Kidney epithelial cell (primary cell): ENCODE measurements at regions not wholly inside any gene's neighbourhood (a gene's known extent, or its start where the extent isn't known, plus 50 kb on each side); places are given as distances from the start of the nearest gene placed in this dataset.
A peak's percentile ranks its signal among the peaks of the same experiment; 100 is the strongest.

ENCODE experiments used
- DNase-seq: peaks from one replicate; pipeline ENCODE4 v3.0.0-alpha.2; 2010; ENCODE audit warnings: low read depth
- H3K27me3 ChIP-seq: 2 replicates; pipeline ENCODE4 v1.6.0; 2011; ENCODE audit warnings: low read length; ENCODE audit not compliant: control insufficient read depth, insufficient read depth
- H3K36me3 ChIP-seq: 2 replicates; pipeline ENCODE4 v1.5.1; 2011; ENCODE audit warnings: low read length; ENCODE audit not compliant: control insufficient read depth, insufficient read depth
- H3K4me3 ChIP-seq: 2 replicates; pipeline ENCODE4 v1.5.1; 2011; ENCODE audit warnings: low read depth, mild to moderate bottlenecking, control low read depth, low read length
- TF ChIP-seq, protein P1 (sequence below): IDR thresholded peaks from 2 replicates; pipeline ENCODE4 v1.5.1; 2011; ENCODE audit warnings: mild to moderate bottlenecking, moderate library complexity, low read length, control low read depth, inconsistent platforms; ENCODE audit not compliant: insufficient read depth, poor library complexity, severe bottlenecking

DNA sequence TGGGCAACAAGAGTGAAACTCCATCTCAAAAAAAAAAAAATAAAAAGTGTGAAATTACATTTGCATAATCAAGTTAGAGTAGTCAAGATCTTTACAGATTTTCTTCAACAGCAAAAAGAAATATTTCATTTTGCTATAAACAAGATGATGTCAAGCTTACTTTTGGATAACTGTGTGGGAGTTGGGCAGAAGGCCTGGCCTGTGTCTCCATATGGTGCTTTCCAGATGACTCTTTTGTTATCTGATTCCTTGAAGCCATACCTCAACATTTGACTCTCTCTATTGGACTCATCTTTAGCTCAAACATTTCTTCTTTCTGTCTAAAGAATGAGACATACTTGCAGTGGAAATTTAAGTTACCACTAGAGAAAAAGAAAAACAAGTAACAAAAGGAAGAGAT is 246.8 kb downstream of the MSX2 start:
- no peak for DNase-seq
- no peak overlapping the region for H3K4me3 ChIP-seq
- no peaks in the 10 kb centered on the region for H3K36me3 ChIP-seq
- H3K27me3 ChIP-seq: no peaks in the 10 kb centered on the region
- TF ChIP-seq, protein P1, sequence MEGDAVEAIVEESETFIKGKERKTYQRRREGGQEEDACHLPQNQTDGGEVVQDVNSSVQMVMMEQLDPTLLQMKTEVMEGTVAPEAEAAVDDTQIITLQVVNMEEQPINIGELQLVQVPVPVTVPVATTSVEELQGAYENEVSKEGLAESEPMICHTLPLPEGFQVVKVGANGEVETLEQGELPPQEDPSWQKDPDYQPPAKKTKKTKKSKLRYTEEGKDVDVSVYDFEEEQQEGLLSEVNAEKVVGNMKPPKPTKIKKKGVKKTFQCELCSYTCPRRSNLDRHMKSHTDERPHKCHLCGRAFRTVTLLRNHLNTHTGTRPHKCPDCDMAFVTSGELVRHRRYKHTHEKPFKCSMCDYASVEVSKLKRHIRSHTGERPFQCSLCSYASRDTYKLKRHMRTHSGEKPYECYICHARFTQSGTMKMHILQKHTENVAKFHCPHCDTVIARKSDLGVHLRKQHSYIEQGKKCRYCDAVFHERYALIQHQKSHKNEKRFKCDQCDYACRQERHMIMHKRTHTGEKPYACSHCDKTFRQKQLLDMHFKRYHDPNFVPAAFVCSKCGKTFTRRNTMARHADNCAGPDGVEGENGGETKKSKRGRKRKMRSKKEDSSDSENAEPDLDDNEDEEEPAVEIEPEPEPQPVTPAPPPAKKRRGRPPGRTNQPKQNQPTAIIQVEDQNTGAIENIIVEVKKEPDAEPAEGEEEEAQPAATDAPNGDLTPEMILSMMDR: no peak

DNA sequence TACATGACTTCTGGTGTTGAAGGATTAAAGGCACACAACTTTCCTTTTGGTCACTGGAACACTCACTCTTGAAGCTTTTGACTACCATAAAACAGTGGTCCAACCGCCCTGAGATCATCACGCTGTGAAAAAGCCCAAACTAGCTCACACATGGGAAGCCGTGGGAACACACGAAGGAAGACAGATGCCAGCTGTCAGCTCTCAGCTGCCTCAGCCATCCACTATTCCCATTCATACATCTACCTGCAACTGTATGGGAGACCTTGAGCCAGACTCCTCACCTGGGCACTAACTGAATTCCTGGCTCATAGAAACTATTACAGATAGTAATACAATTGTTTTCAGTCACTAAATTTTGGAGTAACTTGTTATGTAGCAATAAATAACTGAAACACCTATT is 246.1 kb downstream of the MSX2 start:
- TF ChIP-seq, protein P1: no peak
- no peaks in the 10 kb centered on the region for H3K36me3 ChIP-seq
- H3K4me3 ChIP-seq: no peak overlapping the region
- no peak for DNase-seq
- no peaks in the 10 kb centered on the region for H3K27me3 ChIP-seq

DNA sequence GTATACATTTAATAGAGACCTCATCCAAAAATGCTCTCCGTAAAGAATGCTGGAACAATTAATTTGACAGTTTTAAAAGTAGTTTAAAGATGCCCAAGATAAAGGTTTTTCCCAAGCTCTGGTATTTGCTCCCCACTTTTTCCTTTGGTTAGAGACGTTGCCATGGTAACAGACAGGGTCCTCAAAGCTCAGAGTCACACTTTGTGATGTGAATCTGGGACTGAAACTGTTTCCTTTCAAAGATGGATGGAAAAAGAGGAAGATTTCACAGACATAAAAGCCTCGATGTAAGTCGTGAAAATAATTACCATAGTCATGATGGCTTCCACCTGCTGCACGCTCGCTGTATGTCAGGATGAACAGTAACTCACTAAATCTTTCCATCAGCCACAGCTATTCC is 229.5 kb downstream of the MSX2 start:
- TF ChIP-seq, protein P1: no peak
- no peak for DNase-seq
- Histone ChIP-seq H3K4me3 (no peak overlapping the region), H3K27me3 (no peaks in the 10 kb centered on the region), H3K36me3 (no peaks in the 10 kb centered on the region)

DNA sequence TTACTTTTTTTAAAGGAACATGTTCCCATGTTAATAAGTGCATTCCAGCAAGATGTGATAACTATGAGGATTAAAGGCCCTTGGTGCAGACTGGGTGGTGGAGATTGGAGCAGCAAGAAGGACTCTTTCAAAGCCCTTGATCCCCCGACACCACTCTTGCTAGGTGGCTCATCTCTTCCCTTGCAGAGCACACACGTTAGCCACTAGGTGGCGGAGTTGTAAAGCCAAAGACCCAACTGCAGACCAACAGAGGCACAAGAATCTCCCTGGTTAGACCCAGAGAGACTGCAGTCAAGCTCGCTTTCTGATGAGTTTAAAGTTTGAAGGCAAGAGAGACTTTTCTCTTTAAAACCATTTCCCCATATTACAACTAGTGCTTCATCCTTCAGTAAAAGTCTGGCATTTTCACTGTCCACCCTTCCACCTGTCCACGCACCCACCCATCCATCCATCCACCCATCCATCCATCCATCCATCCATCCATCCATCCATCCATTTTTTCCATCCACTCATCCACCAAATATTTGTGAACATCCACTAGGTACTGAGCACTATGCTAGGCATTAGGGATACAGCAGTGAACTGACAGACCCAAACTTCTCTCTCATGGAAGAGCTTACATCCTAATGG is 226.9 kb downstream of the MSX2 start:
- Histone ChIP-seq H3K27me3 (no peaks in the 10 kb centered on the region), H3K36me3 (no peaks in the 10 kb centered on the region), H3K4me3 (no peak overlapping the region)
- TF ChIP-seq, protein P1: peak; percentile 89
- DNase-seq: peak; percentile 23

DNA sequence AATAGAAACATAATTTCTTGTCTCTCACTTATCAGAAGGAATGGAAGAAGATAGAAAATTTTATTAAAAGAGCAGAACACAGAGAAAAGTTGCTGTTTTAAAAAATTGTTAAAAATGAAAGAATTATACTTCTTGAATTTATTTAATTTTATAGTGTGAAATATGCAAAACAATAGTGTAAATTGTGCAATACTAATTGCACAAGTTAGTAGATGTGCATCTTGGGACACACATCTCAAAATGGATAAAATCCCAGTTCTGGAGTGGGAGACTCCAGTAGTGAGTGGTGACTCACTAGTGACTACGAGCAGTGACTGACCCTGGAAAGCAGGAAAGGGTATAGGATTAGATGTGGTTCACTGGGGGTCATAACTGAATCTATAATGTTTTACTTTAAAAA is 223.2 kb downstream of the MSX2 start:
- TF ChIP-seq, protein P1: no peak
- H3K4me3 ChIP-seq: no peak overlapping the region
- DNase-seq: no peak

DNA sequence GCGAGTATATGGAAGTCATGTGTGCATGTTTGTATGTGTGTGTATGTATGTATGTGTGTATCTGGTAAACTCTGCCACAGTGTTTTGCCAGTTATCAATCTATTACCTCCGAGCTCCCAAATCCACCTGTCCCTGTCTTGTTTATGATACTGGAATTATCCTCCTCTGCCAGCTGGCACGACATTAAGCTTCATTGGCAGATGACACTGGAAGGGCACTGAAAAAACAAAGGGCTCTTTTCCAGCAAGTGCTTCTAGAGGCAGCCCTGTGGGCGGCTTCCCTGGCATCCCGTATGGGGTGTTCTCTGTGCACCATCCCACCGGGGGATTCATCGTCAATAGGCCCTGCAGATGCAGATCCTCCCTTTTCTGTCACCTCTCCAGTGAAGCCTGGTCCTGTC is 221.5 kb downstream of the MSX2 start:
- DNase-seq: no peak
- no peak overlapping the region for H3K4me3 ChIP-seq
- TF ChIP-seq, protein P1: no peak
- H3K27me3 ChIP-seq: no peaks in the 10 kb centered on the region
- H3K36me3 ChIP-seq: no peaks in the 10 kb centered on the region

More for the DNA sequence above, 223.2 kb downstream of the MSX2 start:
- Histone ChIP-seq H3K27me3 (no peaks in the 10 kb centered on the region), H3K36me3 (no peaks in the 10 kb centered on the region)
